HG03175 (cell line): ENCODE measurements at regions not wholly inside any gene's neighbourhood (a gene's known extent, or its start where the extent isn't known, plus 50 kb on each side); places are given as distances from the start of the nearest gene placed in this dataset.

Experiments
- ATAC-seq: cut with Tn5 transposase; IDR thresholded peaks from one replicate; pipeline ENCODE4 v1.9.1; 2021; ENCODE audit warnings: mild to moderate bottlenecking, moderate library complexity; ENCODE audit not compliant: unreplicated experiment

- no peak for ATAC-seq
Observed at GRCh38 chr4:155616117-155616516, 50.5 kb upstream of the GUCY1A1 start.

- peak; percentile 50 for ATAC-seq
Observed at GRCh38 chr4:155615081-155615887, 51.4 kb upstream of the GUCY1A1 start.

GRCh38 chr4:155614111-155614762 is 52.4 kb upstream of the GUCY1A1 start:
- no peak for ATAC-seq

- ATAC-seq: no peak
Observed at GRCh38 chr4:155612074-155612473, 54.6 kb upstream of the GUCY1A1 start.

- ATAC-seq: no peak
Observed at GRCh38 chr4:155611501-155611900, 55.1 kb upstream of the GUCY1A1 start.

- ATAC-seq: no peak
Observed at GRCh38 chr4:155610143-155610542, 56.5 kb upstream of the GUCY1A1 start.

- ATAC-seq: peak; percentile 89
Observed at GRCh38 chr4:155609455-155610059, 57.1 kb upstream of the GUCY1A1 start.

GRCh38 chr4:155608225-155608885 is 58.3 kb upstream of the GUCY1A1 start:
- no peak for ATAC-seq

GRCh38 chr4:155607481-155607880 is 59.2 kb upstream of the GUCY1A1 start:
- ATAC-seq: no peak

- ATAC-seq: no peak
Observed at GRCh38 chr4:155604718-155605626, 61.7 kb upstream of the GUCY1A1 start.

- no peak for ATAC-seq
Observed at GRCh38 chr4:155603360-155603891, 63.2 kb upstream of the GUCY1A1 start.

GRCh38 chr4:155602351-155603140 is 64.1 kb upstream of the GUCY1A1 start:
- ATAC-seq: no peak

- no peak for ATAC-seq
Observed at GRCh38 chr4:155600244-155600643, 66.4 kb upstream of the GUCY1A1 start.

GRCh38 chr4:155599596-155599995 is 67.1 kb upstream of the GUCY1A1 start:
- ATAC-seq: no peak

- ATAC-seq: no peak
Observed at GRCh38 chr4:155599085-155599484, 67.6 kb upstream of the GUCY1A1 start.

- no peak for ATAC-seq
Observed at GRCh38 chr4:155597933-155598451, 68.7 kb upstream of the GUCY1A1 start.

- ATAC-seq: no peak
Observed at GRCh38 chr4:155597281-155597680, 69.4 kb upstream of the GUCY1A1 start.

GRCh38 chr4:155593793-155594192 is 72.9 kb upstream of the GUCY1A1 start:
- ATAC-seq: no peak

- no peak for ATAC-seq
Observed at GRCh38 chr4:155592938-155593297, 73.7 kb upstream of the GUCY1A1 start.
